Thyroid gland (tissue), 4 donors: ENCODE measurements at regions not wholly inside any gene's neighbourhood (a gene's known extent, or its start where the extent isn't known, plus 50 kb on each side); places are given as distances from the start of the nearest gene placed in this dataset.

Experiments
- POLR2A ChIP-seq, 2 donors: fragments of 450-650 bp; IDR thresholded peaks; one replicate each; pipeline ENCODE4 v1.6.1; 2017; ENCODE audit warnings: antibody characterized with exemption in 2 of 2, mild to moderate bottlenecking in 2 of 2, moderate library complexity in 1 of 2
- TF ChIP-seq, protein P1 (sequence below), 6 experiments: fragments of 200-600 bp in 3 of 6; fragments of 450-650 bp in 3 of 6; sonication (generic) in 3 of 6; IDR thresholded peaks; one replicate each; pipeline ENCODE4 v1.5.1; 2016 to 2019; ENCODE audit warnings: antibody characterized with exemption in 6 of 6, mild to moderate bottlenecking in 2 of 6, inconsistent platforms in 1 of 6, moderate library complexity in 1 of 6

DNA sequence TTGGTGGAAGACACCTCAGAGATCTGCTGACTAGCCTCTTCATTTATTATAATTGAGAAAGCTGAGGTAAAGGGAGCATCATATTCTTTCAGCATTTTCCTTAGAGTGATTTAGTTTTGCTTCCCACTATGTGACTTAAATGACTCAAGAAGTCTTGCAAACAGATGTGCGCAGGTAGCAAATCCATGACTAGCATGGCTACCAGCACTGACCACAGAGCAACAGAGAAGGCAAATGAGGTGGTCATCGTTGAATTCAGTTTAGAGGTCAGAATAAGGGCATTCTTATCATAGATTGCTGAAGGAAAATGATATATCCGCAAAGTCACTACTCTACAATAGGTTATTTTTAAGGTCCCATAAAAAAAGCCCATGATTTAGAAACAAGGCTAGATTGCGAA lies 162.2 kb downstream of the PIK3R1 start:
- TF ChIP-seq, protein P1, sequence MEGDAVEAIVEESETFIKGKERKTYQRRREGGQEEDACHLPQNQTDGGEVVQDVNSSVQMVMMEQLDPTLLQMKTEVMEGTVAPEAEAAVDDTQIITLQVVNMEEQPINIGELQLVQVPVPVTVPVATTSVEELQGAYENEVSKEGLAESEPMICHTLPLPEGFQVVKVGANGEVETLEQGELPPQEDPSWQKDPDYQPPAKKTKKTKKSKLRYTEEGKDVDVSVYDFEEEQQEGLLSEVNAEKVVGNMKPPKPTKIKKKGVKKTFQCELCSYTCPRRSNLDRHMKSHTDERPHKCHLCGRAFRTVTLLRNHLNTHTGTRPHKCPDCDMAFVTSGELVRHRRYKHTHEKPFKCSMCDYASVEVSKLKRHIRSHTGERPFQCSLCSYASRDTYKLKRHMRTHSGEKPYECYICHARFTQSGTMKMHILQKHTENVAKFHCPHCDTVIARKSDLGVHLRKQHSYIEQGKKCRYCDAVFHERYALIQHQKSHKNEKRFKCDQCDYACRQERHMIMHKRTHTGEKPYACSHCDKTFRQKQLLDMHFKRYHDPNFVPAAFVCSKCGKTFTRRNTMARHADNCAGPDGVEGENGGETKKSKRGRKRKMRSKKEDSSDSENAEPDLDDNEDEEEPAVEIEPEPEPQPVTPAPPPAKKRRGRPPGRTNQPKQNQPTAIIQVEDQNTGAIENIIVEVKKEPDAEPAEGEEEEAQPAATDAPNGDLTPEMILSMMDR (IDR thresholded peaks at IDR 0.05): no peak
- TF ChIP-seq POLR2A (IDR thresholded peaks at IDR 0.05): no peak
